HL-60 (cell line): ENCODE measurements at regions not wholly inside any gene's neighbourhood (a gene's known extent, or its start where the extent isn't known, plus 50 kb on each side); places are given as distances from the start of the nearest gene placed in this dataset.

Source experiments
- DNase-seq, 2 experiments: peaks; one replicate each; pipeline ENCODE4 v3.0.0-alpha.2; 2010 to 2020; ENCODE audit warnings: low read depth in 1 of 2, low spot score in 1 of 2
- H3K27ac ChIP-seq: fragments of 250-450 bp; sonication (Bioruptor Pico); replicated peaks from 2 replicates; pipeline ENCODE4 v1.5.1; 2020; ENCODE audit warnings: mild to moderate bottlenecking, moderate library complexity
- H3K27me3 ChIP-seq: fragments of 250-450 bp; sonication (Bioruptor Pico); 2 replicates; pipeline ENCODE4 v1.5.1; 2021; ENCODE audit warnings: mild to moderate bottlenecking, moderate library complexity; ENCODE audit not compliant: insufficient read depth, poor library complexity, severe bottlenecking
- H3K4me3 ChIP-seq: replicated peaks from 2 replicates; pipeline ENCODE4 v1.5.1; 2011; ENCODE audit warnings: mild to moderate bottlenecking, control low read depth, low read length; ENCODE audit not compliant: insufficient read depth
- GABPA ChIP-seq: IDR thresholded peaks from 2 replicates; pipeline ENCODE4 v1.6.1; 2012; ENCODE audit warnings: low read depth
- POLR2AphosphoS5 ChIP-seq: IDR thresholded peaks from 2 replicates; pipeline ENCODE4 v1.6.1; 2012; ENCODE audit warnings: low read depth
- SPI1 ChIP-seq: IDR thresholded peaks from 2 replicates; pipeline ENCODE4 v1.6.1; 2012; ENCODE audit warnings: low read depth, mild to moderate bottlenecking, borderline replicate concordance
- TF ChIP-seq, protein P1 (sequence below): IDR thresholded peaks from one replicate; pipeline ENCODE4 v1.5.1; 2011; ENCODE audit warnings: low read length, control low read depth, inconsistent platforms; ENCODE audit not compliant: insufficient read depth
- TF ChIP-seq, protein P2 (sequence below): IDR thresholded peaks from 2 replicates; pipeline ENCODE4 v1.6.1; 2012; ENCODE audit warnings: low read depth; ENCODE audit not compliant: insufficient replicate concordance

DNA sequence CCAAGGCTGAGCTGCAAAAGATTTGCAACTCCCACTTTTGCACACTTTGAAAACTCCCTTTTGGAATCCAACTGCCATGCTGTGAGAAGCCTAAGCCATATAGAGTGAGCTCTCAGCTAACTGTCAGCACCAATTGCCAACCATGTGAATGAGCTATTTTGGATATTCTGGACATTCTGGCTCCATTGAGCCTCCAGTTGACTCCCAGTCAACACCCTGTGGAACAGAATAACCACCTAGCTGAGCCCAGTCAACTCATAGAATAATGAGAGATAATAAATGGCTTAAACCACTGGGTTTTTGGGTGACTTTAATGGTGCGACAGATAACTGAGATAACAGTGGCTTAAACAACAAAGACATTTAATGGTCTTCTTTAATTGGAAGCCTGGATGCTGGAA, 210.1 kb downstream of the SUDS3 start:
- Histone ChIP-seq H3K27me3 (no peaks in the 10 kb centered on the region), H3K27ac (no peak overlapping the region), H3K4me3 (no peak overlapping the region)
- no peak for DNase-seq
- TF ChIP-seq, protein P1, sequence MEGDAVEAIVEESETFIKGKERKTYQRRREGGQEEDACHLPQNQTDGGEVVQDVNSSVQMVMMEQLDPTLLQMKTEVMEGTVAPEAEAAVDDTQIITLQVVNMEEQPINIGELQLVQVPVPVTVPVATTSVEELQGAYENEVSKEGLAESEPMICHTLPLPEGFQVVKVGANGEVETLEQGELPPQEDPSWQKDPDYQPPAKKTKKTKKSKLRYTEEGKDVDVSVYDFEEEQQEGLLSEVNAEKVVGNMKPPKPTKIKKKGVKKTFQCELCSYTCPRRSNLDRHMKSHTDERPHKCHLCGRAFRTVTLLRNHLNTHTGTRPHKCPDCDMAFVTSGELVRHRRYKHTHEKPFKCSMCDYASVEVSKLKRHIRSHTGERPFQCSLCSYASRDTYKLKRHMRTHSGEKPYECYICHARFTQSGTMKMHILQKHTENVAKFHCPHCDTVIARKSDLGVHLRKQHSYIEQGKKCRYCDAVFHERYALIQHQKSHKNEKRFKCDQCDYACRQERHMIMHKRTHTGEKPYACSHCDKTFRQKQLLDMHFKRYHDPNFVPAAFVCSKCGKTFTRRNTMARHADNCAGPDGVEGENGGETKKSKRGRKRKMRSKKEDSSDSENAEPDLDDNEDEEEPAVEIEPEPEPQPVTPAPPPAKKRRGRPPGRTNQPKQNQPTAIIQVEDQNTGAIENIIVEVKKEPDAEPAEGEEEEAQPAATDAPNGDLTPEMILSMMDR = no peak
- no peak for TF ChIP-seq SPI1
- no peak for TF ChIP-seq GABPA
- TF ChIP-seq POLR2AphosphoS5 = no peak
- TF ChIP-seq, protein P2, sequence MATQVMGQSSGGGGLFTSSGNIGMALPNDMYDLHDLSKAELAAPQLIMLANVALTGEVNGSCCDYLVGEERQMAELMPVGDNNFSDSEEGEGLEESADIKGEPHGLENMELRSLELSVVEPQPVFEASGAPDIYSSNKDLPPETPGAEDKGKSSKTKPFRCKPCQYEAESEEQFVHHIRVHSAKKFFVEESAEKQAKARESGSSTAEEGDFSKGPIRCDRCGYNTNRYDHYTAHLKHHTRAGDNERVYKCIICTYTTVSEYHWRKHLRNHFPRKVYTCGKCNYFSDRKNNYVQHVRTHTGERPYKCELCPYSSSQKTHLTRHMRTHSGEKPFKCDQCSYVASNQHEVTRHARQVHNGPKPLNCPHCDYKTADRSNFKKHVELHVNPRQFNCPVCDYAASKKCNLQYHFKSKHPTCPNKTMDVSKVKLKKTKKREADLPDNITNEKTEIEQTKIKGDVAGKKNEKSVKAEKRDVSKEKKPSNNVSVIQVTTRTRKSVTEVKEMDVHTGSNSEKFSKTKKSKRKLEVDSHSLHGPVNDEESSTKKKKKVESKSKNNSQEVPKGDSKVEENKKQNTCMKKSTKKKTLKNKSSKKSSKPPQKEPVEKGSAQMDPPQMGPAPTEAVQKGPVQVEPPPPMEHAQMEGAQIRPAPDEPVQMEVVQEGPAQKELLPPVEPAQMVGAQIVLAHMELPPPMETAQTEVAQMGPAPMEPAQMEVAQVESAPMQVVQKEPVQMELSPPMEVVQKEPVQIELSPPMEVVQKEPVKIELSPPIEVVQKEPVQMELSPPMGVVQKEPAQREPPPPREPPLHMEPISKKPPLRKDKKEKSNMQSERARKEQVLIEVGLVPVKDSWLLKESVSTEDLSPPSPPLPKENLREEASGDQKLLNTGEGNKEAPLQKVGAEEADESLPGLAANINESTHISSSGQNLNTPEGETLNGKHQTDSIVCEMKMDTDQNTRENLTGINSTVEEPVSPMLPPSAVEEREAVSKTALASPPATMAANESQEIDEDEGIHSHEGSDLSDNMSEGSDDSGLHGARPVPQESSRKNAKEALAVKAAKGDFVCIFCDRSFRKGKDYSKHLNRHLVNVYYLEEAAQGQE = no peak

DNA sequence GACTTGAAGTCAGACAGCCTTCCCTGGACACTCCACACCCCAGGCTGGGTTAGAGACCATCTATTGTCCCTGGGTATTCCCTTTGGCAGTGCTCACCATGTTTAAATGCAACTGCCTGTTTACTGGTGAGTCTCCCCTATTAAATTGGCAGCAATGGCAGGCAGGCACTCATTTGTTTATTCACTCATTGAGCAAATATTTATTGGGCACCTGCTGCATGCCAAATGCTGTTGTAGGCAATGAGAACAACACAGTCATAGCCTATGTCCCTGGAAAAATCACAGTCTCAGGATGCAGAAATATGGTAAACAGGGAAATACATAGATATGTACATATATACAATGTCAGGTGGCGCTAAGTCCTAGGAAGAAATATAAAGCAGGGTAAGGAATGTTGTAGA, 212.8 kb downstream of the SUDS3 start:
- Histone ChIP-seq H3K4me3 (no peak overlapping the region), H3K27me3 (no peaks in the 10 kb centered on the region), H3K27ac (no peak overlapping the region)
- DNase-seq = no peak
- no peak for TF ChIP-seq GABPA
- no peak for TF ChIP-seq POLR2AphosphoS5
- TF ChIP-seq SPI1 = no peak
- TF ChIP-seq, protein P1 = no peak
- TF ChIP-seq, protein P2 = no peak

- no peak for DNase-seq
- no peak for TF ChIP-seq GABPA
- TF ChIP-seq, protein P2 = no peak
- TF ChIP-seq, protein P1 = no peak
- TF ChIP-seq SPI1 = no peak
- TF ChIP-seq POLR2AphosphoS5 = no peak
- no peak overlapping the region for H3K4me3 ChIP-seq
- H3K27ac ChIP-seq = no peak overlapping the region
- no peaks in the 10 kb centered on the region for H3K27me3 ChIP-seq
These were observed 214.2 kb downstream of the SUDS3 start for GRCh38 chr12:118590406-118591150.
